Endothelial cell of umbilical vein (primary cell): ENCODE measurements at regions not wholly inside any gene's neighbourhood (a gene's known extent, or its start where the extent isn't known, plus 50 kb on each side); places are given as distances from the start of the nearest gene placed in this dataset.

Experiments used
- EZH2 ChIP-seq: IDR thresholded peaks from 2 replicates; pipeline ENCODE4 v1.6.1; 2012; ENCODE audit warnings: borderline replicate concordance, low read depth, mild to moderate bottlenecking, moderate library complexity, low read length, inconsistent platforms; ENCODE audit not compliant: severe bottlenecking
- FOS ChIP-seq: IDR thresholded peaks from 2 replicates; pipeline ENCODE4 v1.6.1; 2011; ENCODE audit warnings: mild to moderate bottlenecking, low read length, moderate library complexity, borderline replicate concordance; ENCODE audit not compliant: insufficient read depth
- GATA2 ChIP-seq: IDR thresholded peaks from 2 replicates; pipeline ENCODE4 v1.7.0; 2011; ENCODE audit warnings: low read depth, mild to moderate bottlenecking, moderate library complexity, mixed read lengths, low read length; ENCODE audit not compliant: insufficient read length, insufficient read depth
- JUN ChIP-seq: IDR thresholded peaks from 2 replicates; pipeline ENCODE4 v1.6.1; 2011; ENCODE audit warnings: borderline replicate concordance, low read depth; ENCODE audit not compliant: insufficient read length, insufficient read depth
- MYC ChIP-seq: IDR thresholded peaks from one replicate; pipeline ENCODE4 v1.6.1; 2011; ENCODE audit warnings: mild to moderate bottlenecking, low read depth, low read length
- POLR2A ChIP-seq: IDR thresholded peaks from 2 replicates; pipeline ENCODE4 v1.6.1; 2012; ENCODE audit warnings: low read depth, mild to moderate bottlenecking, control low read depth, low read length
- POLR2AphosphoS5 ChIP-seq: IDR thresholded peaks from 2 replicates; pipeline ENCODE4 v1.6.1; 2012; ENCODE audit warnings: low read depth, mild to moderate bottlenecking, control low read depth, low read length, moderate library complexity; ENCODE audit not compliant: insufficient read depth
- TF ChIP-seq, protein P1 (sequence below): IDR thresholded peaks from 2 replicates; pipeline ENCODE4 v1.6.1; 2011; ENCODE audit not compliant: insufficient read depth, insufficient read length
- TF ChIP-seq, protein P2 (sequence below), 2 donors: IDR thresholded peaks; 1 replicate in 1 of 2; 2 replicates in 1 of 2; pipeline ENCODE4 v1.5.1; 2011; ENCODE audit warnings: low read length in 2 of 2, mild to moderate bottlenecking in 2 of 2, moderate library complexity in 2 of 2, control low read depth in 1 of 2, inconsistent platforms in 1 of 2, low read depth in 1 of 2; ENCODE audit not compliant: insufficient read depth in 1 of 2; ENCODE audit errors: extremely low read depth in 1 of 2

DNA sequence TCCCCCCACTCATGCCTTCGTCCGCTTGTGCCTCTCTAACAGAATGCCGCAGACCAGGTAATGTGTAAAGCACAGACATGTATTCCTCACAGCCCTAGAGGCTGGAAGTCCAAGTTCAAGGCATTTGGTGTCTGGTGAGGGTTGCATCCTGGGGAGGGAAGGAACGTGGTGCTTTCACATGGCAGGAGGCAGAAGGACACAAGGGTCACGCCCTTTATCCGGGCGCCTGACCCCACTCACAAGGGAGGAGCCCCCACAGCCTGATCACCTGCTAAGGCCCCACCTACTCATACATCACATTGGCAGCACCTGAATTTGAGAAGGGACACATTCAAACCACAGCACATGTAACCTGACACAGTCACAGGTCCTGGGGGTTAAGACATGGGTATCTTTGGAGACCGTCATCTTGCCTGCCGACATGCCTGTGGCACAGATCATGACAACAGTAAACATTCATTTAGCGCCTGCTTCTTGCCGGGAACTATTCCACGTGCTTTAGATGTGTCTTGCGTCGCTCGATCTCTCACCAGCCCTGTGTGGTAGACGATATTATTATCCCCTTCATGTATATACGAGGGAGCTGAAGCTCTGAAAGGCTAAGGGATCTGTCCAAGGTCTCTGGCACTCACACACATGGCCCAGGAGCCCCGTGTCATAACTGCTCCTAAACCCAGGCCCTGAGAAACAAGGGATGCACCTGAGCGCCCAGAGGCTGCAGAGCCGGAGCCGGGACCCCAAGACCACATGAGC lies 235.6 kb downstream of the NPHP4 start:
- TF ChIP-seq, protein P1, sequence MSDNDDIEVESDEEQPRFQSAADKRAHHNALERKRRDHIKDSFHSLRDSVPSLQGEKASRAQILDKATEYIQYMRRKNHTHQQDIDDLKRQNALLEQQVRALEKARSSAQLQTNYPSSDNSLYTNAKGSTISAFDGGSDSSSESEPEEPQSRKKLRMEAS: no peak
- TF ChIP-seq, protein P2, sequence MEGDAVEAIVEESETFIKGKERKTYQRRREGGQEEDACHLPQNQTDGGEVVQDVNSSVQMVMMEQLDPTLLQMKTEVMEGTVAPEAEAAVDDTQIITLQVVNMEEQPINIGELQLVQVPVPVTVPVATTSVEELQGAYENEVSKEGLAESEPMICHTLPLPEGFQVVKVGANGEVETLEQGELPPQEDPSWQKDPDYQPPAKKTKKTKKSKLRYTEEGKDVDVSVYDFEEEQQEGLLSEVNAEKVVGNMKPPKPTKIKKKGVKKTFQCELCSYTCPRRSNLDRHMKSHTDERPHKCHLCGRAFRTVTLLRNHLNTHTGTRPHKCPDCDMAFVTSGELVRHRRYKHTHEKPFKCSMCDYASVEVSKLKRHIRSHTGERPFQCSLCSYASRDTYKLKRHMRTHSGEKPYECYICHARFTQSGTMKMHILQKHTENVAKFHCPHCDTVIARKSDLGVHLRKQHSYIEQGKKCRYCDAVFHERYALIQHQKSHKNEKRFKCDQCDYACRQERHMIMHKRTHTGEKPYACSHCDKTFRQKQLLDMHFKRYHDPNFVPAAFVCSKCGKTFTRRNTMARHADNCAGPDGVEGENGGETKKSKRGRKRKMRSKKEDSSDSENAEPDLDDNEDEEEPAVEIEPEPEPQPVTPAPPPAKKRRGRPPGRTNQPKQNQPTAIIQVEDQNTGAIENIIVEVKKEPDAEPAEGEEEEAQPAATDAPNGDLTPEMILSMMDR (IDR thresholded peaks at IDR 0.05; ENCODE audit: extremely low read depth in 1 of 2, insufficient read depth in 1 of 2, low read depth in 1 of 2, low read length in 2 of 2): no peak
- TF ChIP-seq POLR2AphosphoS5: no peak
- TF ChIP-seq POLR2A: no peak
- TF ChIP-seq JUN: no peak
- no peak for TF ChIP-seq MYC
- TF ChIP-seq EZH2: no peak
- TF ChIP-seq FOS: no peak
- TF ChIP-seq GATA2: no peak
